Mesendoderm (in vitro differentiated cells): ENCODE measurements at regions not wholly inside any gene's neighbourhood (a gene's known extent, or its start where the extent isn't known, plus 50 kb on each side); places are given as distances from the start of the nearest gene placed in this dataset.

Experiments used
- DNase-seq: peaks from one replicate; pipeline ENCODE4 v3.0.0; 2013
- H2AK5ac ChIP-seq: 2 replicates; pipeline ENCODE4 v1.6.1; 2013; ENCODE audit warnings: low read length, inconsistent platforms
- H2BK120ac ChIP-seq: 2 replicates; pipeline ENCODE4 v1.6.1; 2013; ENCODE audit warnings: low read depth, mild to moderate bottlenecking, low read length, moderate library complexity, mixed read lengths
- H2BK15ac ChIP-seq: replicated peaks from 2 replicates; pipeline ENCODE4 v1.6.1; 2013; ENCODE audit warnings: low read depth, mild to moderate bottlenecking, moderate library complexity
- H2BK5ac ChIP-seq: 2 replicates; pipeline ENCODE4 v1.6.1; 2013; ENCODE audit warnings: low read length, inconsistent platforms
- H3K18ac ChIP-seq: 2 replicates; pipeline ENCODE4 v1.6.1; 2013; ENCODE audit warnings: mild to moderate bottlenecking, low read length, mixed read lengths
- H3K23ac ChIP-seq: one replicate; pipeline ENCODE4 v1.6.1; 2013; ENCODE audit warnings: low read length
- H3K27ac ChIP-seq: 2 replicates; pipeline ENCODE4 v1.5.1; 2013; ENCODE audit warnings: low read depth, mild to moderate bottlenecking, inconsistent platforms, low read length, moderate library complexity
- H3K27me3 ChIP-seq: 2 replicates; pipeline ENCODE4 v1.6.1; 2013; ENCODE audit warnings: low read length, control low read depth, mild to moderate bottlenecking, inconsistent platforms; ENCODE audit not compliant: insufficient read depth, poor library complexity
- H3K36me3 ChIP-seq: 2 replicates; pipeline ENCODE4 v1.6.1; 2013; ENCODE audit warnings: low read length, inconsistent platforms; ENCODE audit not compliant: control insufficient read depth, insufficient read depth
- H3K4ac ChIP-seq: one replicate; pipeline ENCODE4 v1.6.1; 2013; ENCODE audit warnings: low read depth, mild to moderate bottlenecking, low read length, moderate library complexity
- H3K4me1 ChIP-seq: 2 replicates; pipeline ENCODE4 v1.6.1; 2013; ENCODE audit warnings: low read depth, low read length, inconsistent platforms; ENCODE audit not compliant: control insufficient read depth
- H3K4me2 ChIP-seq: 2 replicates; pipeline ENCODE4 v1.6.1; 2013; ENCODE audit warnings: low read length
- H3K4me3 ChIP-seq: 2 replicates; pipeline ENCODE4 v1.5.1; 2013; ENCODE audit warnings: mild to moderate bottlenecking, low read length
- H3K56ac ChIP-seq: one replicate; pipeline ENCODE4 v1.6.1; 2013; ENCODE audit warnings: low read length
- H3K79me1 ChIP-seq: 2 replicates; pipeline ENCODE4 v1.6.1; 2013; ENCODE audit warnings: low read length, inconsistent platforms
- H3K79me2 ChIP-seq: 2 replicates; pipeline ENCODE4 v1.6.1; 2013; ENCODE audit warnings: mild to moderate bottlenecking, low read length; ENCODE audit not compliant: control insufficient read depth, insufficient read depth
- H3K9ac ChIP-seq: 2 replicates; pipeline ENCODE4 v1.6.1; 2013; ENCODE audit warnings: low read length, inconsistent platforms
- H4K5ac ChIP-seq: one replicate; pipeline ENCODE4 v1.6.1; 2013; ENCODE audit warnings: low read length
- H4K8ac ChIP-seq: one replicate; pipeline ENCODE4 v1.6.1; 2013; ENCODE audit warnings: low read depth, mild to moderate bottlenecking, control low read depth, low read length, moderate library complexity
- WGBS: extraction: QIAGEN DNeasy Blood & Tissue Kit; methylation state at CpG from one replicate; pipeline ENCODE4 v1.1.7; 2013; ENCODE audit warnings: low lambda C conversion rate, missing lambda C conversion rate; ENCODE audit not compliant: insufficient coverage; ENCODE audit errors: extremely low coverage; 5-methylcytosine and 5-hydroxymethylcytosine counted together

DNA sequence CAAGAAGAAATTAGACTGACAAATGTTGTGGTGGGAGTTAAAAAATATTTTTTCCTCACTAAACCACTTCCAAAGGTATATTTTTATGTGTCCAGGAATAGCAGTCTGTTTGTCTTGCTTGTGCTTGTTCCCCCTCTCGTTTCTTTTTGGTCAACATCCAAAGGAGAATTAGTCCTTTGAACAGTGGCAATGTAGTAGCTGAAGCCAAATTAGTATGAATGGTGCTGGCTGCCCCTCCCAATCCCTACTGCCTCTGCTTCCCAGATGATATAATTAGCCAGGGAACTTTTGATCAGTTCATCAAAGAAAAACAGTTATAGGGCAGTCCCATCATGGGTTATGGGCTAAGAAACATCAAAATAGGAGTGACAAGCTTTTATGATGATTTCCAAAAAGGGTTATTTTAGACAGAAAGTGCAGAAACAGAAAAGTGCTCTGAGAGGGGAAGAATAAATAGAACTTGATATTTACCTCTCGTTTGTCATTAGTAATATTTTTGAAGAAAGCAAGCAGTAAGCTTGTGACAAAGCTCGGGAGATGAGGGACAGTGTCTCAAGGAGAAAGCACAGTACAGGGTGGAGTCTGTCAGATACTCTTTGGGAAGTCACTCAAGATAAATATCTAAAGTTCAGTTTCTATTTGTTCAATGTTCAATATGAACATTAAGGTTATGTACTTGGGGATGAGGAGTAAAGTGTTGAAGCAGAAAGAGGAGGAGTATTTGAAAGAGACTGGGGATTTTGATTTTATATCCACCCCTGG, 239.1 kb downstream of the HLX start:
- Histone ChIP-seq H3K27me3 (no peaks in the 10 kb centered on the region), H3K18ac (no peak overlapping the region), H3K4me2 (no peak overlapping the region), H3K27ac (no peak overlapping the region), H2BK5ac (no peak overlapping the region), H3K36me3 (no peaks in the 10 kb centered on the region), H4K5ac (no peak overlapping the region), H3K56ac (no peak overlapping the region), H2AK5ac (no peak overlapping the region), H3K79me1 (no peaks in the 10 kb centered on the region), H3K9ac (no peak overlapping the region), H4K8ac (no peak overlapping the region), H2BK120ac (no peak overlapping the region), H3K79me2 (no peaks in the 10 kb centered on the region), H3K4ac (no peak overlapping the region), H2BK15ac (no peak overlapping the region), H3K4me1 (no peaks in the 10 kb centered on the region), H3K23ac (no peak overlapping the region), H3K4me3 (no peak overlapping the region)
- WGBS = no CpG with 5 or more reads among the region's 3 CpGs
- no peak for DNase-seq

DNA sequence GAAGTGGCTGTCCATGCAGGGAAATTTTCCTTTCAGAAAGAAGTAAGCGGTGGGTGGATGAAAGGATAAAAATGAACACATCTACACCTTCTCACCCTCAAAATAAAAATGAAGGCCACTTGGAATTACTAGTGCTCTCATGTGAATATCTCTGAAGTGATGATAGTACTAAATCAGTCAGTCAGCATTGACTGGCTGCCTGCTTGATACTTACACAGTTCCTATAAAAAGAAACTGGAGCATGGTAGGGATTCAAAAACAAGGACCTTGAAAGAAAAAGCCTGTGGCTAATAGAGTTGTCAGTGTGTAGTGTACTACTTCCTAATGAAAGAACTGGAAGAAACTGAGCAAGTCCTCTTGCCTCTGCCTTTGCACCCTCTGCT, 239.7 kb downstream of the HLX start:
- no peak for DNase-seq
- H3K4me3 ChIP-seq = no peak overlapping the region
- H2BK120ac ChIP-seq = no peak overlapping the region
- no peaks in the 10 kb centered on the region for H3K36me3 ChIP-seq
- H2BK5ac ChIP-seq = no peak overlapping the region
- H3K4me2 ChIP-seq = no peak overlapping the region
- H3K27me3 ChIP-seq = no peaks in the 10 kb centered on the region
- H3K27ac ChIP-seq = no peak overlapping the region
- no peak overlapping the region for H3K56ac ChIP-seq
- WGBS = no CpG with 5 or more reads among the region's 1 CpG
- no peaks in the 10 kb centered on the region for H3K79me2 ChIP-seq
- H2AK5ac ChIP-seq = no peak overlapping the region
- no peak overlapping the region for H4K8ac ChIP-seq
- no peak overlapping the region for H3K9ac ChIP-seq
- no peaks in the 10 kb centered on the region for H3K4me1 ChIP-seq
- no peak overlapping the region for H3K23ac ChIP-seq
- H2BK15ac ChIP-seq = no peak overlapping the region
- no peak overlapping the region for H3K18ac ChIP-seq
- H3K4ac ChIP-seq = no peak overlapping the region
- H4K5ac ChIP-seq = no peak overlapping the region
- no peaks in the 10 kb centered on the region for H3K79me1 ChIP-seq

DNA sequence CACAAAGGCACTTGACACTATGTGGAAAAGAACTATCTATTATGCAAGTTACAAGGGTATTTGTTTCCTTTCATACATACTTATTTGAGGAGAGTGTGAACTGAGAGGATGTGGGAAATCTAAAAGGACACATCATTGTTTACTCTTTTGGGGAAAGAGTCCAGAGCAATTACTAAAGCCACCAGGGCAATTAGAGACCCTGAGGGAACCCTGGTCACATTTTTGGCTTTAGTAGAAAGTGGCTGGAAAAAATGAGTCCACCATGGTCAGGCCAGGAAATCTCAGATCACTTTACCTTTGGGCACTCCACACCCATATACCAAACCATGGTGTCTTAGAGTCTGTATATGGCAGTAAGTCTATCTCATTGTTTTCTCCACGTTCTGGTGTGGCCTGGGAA, 243.3 kb downstream of the HLX start:
- H3K18ac ChIP-seq = no peak overlapping the region
- H3K4ac ChIP-seq = no peak overlapping the region
- no peak overlapping the region for H3K9ac ChIP-seq
- no peaks in the 10 kb centered on the region for H3K4me1 ChIP-seq
- no peaks in the 10 kb centered on the region for H3K79me2 ChIP-seq
- H3K27me3 ChIP-seq = no peaks in the 10 kb centered on the region
- H2AK5ac ChIP-seq = no peak overlapping the region
- no peak overlapping the region for H2BK120ac ChIP-seq
- no peak overlapping the region for H2BK15ac ChIP-seq
- no peaks in the 10 kb centered on the region for H3K79me1 ChIP-seq
- no peak overlapping the region for H3K27ac ChIP-seq
- H3K4me3 ChIP-seq = no peak overlapping the region
- H3K56ac ChIP-seq = no peak overlapping the region
- no peak overlapping the region for H3K23ac ChIP-seq
- no peak for DNase-seq
- no CpG with 5 or more reads among the region's 1 CpG for WGBS
- H4K8ac ChIP-seq = no peak overlapping the region
- no peak overlapping the region for H2BK5ac ChIP-seq
- no peak overlapping the region for H3K4me2 ChIP-seq
- H3K36me3 ChIP-seq = no peaks in the 10 kb centered on the region
- H4K5ac ChIP-seq = no peak overlapping the region

DNA sequence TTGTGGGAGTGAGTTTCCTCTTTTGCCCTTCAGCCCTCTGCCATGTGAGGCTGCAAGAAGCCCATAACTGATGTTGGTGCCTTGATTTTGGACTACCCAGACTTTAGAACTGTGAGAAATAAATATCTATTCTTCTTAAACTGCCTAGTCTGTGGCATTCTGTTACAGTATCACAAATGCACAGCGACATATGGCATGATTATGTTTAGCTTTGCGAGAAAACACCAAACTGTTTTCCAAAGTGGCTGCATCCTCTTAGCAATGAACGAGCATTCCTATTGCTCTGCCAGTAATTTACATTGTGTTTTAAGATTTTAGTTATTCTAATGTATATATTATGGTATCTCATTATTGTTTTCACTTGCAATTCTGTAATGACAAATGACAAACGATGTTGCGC, 246.7 kb downstream of the HLX start:
- Histone ChIP-seq H4K8ac (no peak overlapping the region), H3K79me1 (no peaks in the 10 kb centered on the region), H3K4me2 (no peak overlapping the region), H2BK15ac (no peak overlapping the region), H2AK5ac (no peak overlapping the region), H3K56ac (no peak overlapping the region), H3K27ac (no peak overlapping the region), H3K4me3 (no peak overlapping the region), H3K79me2 (no peaks in the 10 kb centered on the region), H2BK120ac (no peak overlapping the region), H3K4me1 (no peaks in the 10 kb centered on the region), H3K23ac (no peak overlapping the region), H2BK5ac (no peak overlapping the region), H3K18ac (no peak overlapping the region), H4K5ac (no peak overlapping the region), H3K36me3 (no peaks in the 10 kb centered on the region), H3K4ac (no peak overlapping the region), H3K9ac (no peak overlapping the region), H3K27me3 (no peaks in the 10 kb centered on the region)
- no CpG with 5 or more reads among the region's 5 CpGs for WGBS
- DNase-seq = no peak

DNA sequence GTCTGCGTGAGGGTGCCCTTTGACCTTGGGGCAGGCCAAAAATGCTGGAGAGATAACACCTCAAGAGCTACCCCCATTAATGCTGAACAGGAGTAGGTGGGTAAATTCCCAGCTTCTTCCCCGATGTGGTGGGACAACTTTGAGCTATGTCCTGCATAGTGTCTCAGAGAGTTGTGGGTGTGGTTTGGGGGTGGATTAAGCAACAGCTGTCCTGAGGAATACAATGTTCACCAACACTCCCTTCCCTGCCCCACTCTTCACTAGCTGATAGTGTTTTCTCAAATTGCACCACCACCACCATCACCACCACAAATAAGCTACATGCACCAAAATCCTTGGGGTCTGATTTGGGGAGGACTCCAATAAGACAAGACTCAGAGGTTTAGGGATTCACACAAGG, 258.4 kb downstream of the HLX start:
- H3K79me1 ChIP-seq = no peaks in the 10 kb centered on the region
- H3K56ac ChIP-seq = no peak overlapping the region
- no peak overlapping the region for H3K4ac ChIP-seq
- WGBS = no CpG with 5 or more reads among the region's 2 CpGs
- no peak overlapping the region for H3K9ac ChIP-seq
- H3K4me1 ChIP-seq = no peaks in the 10 kb centered on the region
- no peak overlapping the region for H3K27ac ChIP-seq
- no peak overlapping the region for H2BK15ac ChIP-seq
- no peaks in the 10 kb centered on the region for H3K27me3 ChIP-seq
- no peaks in the 10 kb centered on the region for H3K36me3 ChIP-seq
- no peak overlapping the region for H4K8ac ChIP-seq
- H4K5ac ChIP-seq = no peak overlapping the region
- no peak overlapping the region for H3K18ac ChIP-seq
- DNase-seq = peak; percentile 22
- H2AK5ac ChIP-seq = no peak overlapping the region
- no peak overlapping the region for H2BK120ac ChIP-seq
- no peak overlapping the region for H2BK5ac ChIP-seq
- H3K4me2 ChIP-seq = no peak overlapping the region
- H3K79me2 ChIP-seq = no peaks in the 10 kb centered on the region
- H3K23ac ChIP-seq = no peak overlapping the region
- no peak overlapping the region for H3K4me3 ChIP-seq

DNA sequence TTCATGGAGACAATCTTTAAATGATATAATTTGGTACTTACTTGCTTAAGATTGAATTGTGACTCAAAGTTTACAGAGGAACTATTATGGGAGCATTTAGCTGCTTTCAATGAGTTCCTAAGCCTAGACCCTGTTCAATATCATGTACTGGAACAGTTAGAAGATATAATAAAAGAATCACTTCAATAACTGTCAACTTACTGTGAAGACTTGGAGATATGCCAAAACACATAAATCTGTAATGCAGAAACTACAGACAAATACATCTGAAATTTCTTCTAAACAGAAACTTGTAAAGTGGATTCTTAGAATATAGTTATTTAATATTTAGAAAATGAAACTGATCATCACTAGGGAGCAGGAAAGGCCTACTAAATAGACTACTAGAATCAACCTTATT, 259.3 kb downstream of the HLX start:
- no peak overlapping the region for H2BK15ac ChIP-seq

More for the DNA sequence above, 259.3 kb downstream of the HLX start:
- Histone ChIP-seq H2BK5ac (no peak overlapping the region), H3K23ac (no peak overlapping the region), H3K79me2 (no peaks in the 10 kb centered on the region), H3K4me1 (no peaks in the 10 kb centered on the region), H3K9ac (no peak overlapping the region), H2BK120ac (no peak overlapping the region), H3K4ac (no peak overlapping the region), H4K5ac (no peak overlapping the region), H3K56ac (no peak overlapping the region), H2AK5ac (no peak overlapping the region), H4K8ac (no peak overlapping the region), H3K36me3 (no peaks in the 10 kb centered on the region), H3K79me1 (no peaks in the 10 kb centered on the region), H3K18ac (no peak overlapping the region), H3K4me3 (no peak overlapping the region), H3K27ac (no peak overlapping the region), H3K4me2 (no peak overlapping the region), H3K27me3 (no peaks in the 10 kb centered on the region)
- no peak for DNase-seq
